ENCODE measurements at regions not wholly inside any gene's neighbourhood (a gene's known extent, or its start where the extent isn't known, plus 50 kb on each side); places are given as distances from the start of the nearest gene placed in this dataset.
"Not testable (repeated sequence)": the region's sequence is repeated elsewhere in the genome, so short reads cannot be mapped to it uniquely, and the experiment has no call there.

DNA sequence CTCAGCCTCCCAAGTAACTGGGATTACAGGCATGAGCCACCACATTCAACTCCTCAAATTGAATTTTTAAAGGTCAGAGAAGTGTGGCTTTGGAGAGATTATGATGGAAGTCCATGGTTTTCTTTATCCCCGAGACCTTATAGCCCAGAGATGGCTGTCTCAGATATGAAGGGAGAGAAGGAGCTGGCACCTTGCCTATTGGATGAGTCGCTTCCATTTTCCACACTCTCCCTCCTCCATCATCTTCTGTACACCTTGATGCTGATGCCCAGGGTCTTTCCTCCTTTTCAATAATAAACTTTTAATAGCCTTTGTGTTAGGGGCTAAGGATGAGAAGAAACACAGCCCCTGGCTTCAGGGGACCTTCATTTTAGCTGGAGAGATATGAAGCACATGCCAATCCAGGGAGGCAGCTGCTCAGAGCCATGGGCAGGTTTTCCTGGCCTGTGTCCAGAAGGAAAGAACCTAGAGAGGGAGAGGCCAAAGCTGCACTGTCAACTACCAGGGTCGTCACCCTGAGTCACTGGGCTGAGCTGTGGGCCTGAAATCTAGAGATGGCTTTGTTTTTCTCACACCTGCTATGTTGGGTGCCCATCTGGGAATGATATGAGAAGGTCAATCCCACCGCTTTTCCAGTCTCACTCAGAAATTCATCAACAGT, 146.0 kb upstream of the SERTAD2 start:
- no peak for DNase-seq

DNA sequence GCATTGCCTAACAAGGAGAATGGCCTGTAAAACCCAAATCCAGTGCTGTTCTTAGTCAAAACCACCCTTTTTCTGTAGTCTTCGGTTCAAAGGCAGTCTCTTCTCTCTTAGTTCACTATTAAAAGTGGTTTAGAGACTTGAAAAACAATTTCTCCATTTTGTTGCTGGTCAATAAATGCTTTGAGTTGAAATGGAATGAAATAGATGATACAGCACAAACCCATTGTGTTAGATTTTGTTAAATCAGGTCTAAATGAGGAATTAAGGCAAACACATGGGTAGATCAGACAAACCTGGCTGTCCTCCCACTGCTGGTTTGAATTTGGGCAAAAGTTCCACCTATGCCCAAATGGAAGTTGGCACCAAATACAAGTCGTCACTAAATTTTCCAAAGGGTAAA, 150.1 kb upstream of the SERTAD2 start:
- no peak for DNase-seq

DNA sequence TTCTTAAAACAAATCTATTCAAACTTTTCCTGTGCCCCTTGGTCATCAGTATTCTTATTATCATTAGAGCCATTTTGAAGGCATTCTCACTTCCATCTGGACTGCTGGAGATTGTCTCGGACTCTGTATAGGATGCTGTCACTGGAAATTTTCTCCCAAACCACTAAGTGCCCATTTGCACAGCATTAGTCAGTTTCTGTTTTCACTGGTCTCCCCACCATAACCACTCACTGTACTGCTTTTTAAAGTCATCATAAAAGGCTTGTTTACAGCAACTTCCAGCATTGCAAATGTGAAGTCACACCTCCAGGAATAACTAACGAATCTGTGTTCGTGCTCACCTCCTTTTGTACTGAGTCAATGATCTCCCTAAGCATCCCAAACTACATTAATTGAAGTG, 150.9 kb upstream of the SERTAD2 start:
- DNase-seq = no peak

DNA sequence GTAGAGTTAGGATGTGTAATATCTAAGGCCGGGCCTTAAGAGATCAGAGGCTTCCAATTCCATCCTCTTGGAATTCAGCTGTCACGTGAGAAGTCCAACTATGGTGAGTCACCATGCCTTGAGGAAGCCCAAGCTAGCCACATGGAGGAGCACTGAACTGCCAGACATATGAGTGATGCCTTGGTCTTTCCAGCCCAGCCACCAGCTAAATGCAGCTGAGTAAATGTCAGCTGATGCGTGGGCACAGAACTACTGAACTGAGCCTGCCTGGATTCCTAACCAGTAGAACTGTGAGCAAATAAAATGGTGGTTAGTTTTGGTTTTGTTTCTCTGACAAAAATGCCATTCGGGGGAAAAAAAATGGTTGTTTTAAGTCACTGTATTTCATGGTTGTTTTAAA, 153.7 kb upstream of the SERTAD2 start:
- DNase-seq = no peak

DNA sequence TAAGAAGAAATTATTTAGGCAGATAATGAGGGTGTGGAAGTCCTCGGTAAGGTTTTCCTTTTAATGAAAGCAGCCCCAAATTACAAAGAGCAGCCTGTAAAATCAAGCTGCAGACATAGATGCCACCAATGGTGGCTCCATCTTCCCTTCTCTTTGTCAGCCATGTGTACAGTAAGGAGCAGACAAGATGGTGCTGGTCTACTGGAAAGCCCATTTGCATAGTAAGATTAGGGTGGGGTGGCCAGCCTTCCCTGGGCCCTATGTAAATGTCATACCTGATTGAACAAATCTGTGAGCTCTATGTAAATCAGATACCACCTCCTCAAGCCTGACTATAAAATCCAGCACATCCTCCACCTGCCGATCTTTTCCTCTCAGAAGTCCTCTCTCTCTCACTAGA, 154.4 kb upstream of the SERTAD2 start:
- DNase-seq = no peak

DNA sequence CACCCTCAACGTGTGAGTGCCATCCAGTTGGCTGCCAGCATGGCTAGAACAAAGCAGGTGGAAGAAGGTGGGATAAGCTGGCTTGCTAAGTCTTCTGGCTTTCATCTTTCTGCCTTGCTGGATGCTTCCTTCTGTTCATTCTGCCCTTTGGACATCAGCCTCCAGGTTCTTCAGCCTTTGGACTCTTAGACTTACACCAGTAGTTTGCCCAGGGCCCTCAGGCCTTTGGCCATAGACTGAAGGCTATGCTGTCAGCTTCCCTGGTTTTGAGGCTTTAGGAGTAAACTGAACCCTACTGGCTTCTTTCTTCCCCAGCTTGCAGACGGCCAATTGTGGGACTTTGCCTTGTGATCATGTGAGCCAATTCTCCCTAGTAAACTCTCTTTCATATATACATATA, 155.0 kb upstream of the SERTAD2 start:
- no peak for DNase-seq

DNA sequence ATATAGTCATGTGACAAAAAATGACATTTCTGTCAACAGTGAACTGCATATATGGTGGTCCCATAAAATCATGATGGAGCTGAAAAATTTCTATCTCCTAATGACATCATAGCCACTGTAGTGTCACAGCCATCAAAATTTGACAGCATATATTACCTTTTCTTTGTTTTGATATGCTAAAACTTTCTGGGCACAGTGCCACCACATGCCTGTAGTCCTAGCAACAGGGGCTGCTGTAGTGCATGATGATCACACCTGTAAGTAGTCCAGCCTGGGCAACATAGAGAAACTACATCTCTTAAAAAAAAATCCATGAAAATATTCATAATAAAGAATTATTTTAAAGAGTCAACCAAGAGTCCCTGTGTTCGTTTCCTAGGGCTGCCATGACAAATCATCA, 155.5 kb upstream of the SERTAD2 start:
- no peak for DNase-seq

DNA sequence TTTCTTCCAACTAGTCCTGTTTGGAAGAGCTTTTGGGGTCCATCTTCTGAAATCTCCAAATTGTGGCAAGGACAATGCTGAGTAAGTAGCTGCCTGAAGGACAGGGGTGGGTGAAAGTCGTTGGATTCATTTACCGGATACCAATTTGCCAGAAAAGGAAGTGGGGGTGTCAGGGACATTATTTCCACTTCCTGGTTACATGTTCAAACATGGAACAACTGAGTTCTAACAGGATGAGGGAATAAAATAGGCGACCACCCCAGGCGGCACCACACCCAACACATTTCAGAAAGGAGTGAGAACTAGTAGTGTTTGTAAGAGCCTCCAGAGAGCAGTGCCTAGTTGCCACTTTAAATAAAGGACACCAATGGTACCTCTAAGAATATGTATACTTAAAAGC, 158.6 kb upstream of the SERTAD2 start:
- DNase-seq = no peak

DNA sequence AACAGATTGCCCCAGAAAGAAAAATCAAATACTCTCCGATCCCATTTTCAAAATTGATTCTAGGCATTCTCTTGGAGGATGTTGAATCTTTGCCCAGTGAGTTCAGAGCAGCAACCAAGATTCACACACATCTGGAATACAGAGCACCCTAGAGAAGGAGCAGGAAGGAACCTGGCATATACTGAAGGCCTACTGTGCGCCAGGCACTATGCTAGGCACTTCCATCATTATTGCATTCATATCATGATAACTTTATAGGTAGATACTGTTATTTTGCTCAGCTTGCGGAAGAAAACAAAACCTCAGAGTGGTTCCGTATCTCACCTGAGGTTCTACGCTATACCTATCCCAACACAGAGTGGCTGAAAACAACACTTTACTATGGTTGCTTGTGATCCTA, 160.3 kb upstream of the SERTAD2 start:
- no peak for DNase-seq

DNA sequence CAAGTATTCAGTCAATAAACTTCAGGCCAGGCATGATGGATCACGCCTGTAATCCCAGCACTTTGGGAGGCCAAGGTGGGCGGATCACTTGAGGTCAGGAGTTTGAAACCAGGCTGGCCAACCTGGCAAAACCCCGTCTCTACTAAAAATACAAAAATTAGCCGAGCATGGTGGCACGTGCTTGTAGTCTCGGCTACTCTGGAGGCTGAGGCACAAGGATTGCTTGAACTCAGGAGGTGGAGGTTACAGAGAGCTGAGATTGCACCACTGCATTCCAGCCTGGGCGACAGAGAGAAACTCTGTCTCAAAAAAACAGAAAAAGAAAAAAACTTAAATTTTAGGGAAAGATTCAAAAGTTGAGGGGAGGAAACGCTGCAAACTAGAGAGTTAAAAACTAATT, 162.8 kb upstream of the SERTAD2 start:
- not testable (repeated sequence) for DNase-seq

DNA sequence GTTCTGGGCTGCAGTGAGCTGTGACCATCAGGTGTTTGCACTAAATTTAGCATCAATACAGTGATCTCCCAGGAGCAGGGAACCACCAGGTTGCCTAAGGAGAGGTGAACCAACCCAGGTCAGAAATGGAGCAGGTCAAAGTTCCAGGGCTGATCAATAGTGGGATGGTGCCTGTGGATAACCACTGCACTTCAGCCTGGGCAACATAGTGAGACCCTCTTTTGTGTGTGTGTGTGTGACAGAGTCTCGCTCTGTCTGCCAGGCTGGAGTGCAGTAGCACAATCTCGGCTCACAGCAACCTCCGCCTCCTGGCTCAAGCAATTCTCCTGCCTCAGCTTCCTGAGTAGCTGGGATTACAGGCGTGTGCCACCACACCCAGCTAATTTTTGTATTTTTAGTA, 163.7 kb upstream of the SERTAD2 start:
- DNase-seq = no peak

DNA sequence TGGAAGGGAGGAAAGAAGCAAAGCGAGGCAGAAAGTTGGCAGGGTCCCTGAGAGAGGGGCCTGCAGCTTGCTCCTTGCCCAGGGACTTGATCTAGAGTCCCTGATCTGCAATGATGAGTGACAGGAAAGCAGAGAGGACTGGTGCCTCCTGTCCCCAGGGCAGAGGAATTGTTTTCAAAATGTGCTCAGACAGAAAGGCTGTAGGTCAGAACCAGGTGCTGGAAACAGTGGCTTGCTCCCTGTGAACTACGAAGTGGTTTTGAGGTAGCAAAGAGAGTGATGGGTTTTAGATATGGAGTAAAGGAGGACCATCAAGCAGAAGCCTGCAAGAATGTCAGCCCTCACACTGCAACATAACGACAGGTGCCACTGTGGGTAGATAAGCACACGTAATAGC, 164.9 kb upstream of the SERTAD2 start:
- no peak for DNase-seq

DNA sequence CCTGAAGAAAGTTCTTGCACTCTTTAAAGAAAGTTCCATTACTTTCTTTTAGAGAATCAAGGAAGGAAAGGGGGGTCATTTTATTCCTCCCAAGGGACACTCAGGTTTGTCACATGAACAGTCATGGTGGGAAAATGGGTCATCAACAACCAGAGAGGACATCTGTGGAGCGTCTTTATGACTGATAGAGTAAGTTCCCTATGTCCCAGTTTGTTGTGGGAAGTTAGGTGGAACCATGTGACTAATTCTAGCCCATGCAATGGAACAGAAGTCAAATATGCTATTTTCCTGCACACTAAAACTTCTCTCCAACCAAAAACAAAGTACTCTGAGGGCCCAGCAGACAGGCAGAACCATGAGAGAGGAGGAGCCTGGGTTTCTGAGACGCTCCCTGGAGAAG, 165.6 kb upstream of the SERTAD2 start:
- no peak for DNase-seq

DNA sequence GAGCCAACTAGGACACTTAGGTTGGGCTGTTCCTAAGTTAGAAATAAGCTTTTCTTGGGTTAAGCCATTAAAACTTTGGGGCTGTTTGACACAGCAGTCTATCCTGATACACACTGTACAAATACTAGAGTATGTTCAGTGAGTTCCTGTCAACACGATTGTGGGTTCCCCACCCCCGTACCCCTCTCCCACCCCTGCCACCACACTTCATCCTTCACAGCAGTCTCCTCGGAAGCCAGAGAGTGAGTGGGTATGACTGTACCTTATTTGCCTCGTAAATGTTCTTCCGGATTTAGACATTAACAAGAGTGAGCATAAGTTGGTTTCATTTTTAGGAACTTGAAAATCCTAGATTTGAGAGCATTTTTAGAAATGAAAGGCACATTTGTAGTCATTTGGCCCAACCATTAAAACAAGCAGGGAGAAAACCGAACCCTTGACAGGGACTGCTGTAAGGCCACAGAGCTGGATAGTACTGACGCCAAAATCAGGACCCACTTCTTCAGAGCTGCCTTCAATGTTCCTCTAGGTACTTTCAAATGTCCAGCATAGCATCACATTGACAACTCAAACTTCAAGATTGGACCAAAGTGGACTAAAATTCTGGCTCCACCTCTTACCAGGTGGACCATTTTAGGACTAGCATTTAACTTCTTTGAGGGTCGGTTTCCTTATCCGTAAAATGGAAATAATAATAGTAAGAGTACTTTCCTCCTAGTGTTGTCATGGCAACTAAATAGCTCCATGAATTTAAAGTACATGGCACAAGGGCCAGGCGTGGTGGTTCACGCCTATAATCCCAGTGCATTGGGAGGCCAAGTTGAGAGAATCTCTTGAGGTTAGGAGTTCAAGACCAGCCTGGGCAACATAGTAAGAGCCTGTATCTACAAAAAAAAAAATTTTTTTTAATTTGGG, 166.3 kb upstream of the SERTAD2 start:
- no peak for DNase-seq

DNA sequence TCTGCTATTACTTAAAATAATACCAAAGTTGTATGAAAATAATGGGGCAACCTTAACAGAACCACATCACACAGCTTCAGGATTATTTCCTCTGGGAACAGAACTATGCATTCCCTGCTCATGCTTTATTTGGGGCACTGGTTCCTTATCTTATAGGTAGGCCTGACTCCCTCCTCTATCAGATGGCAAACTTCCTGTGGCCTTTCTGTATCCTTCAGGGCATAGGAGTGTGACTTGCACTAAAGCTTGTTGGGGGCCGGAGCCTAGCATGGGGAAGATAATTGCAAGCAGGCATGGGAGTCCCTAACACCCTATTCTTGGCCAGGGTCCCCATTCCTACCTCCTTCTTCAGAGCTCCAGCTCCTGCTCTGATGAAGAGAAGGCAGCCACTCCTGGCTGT, 167.2 kb upstream of the SERTAD2 start:
- no peak for DNase-seq

DNA sequence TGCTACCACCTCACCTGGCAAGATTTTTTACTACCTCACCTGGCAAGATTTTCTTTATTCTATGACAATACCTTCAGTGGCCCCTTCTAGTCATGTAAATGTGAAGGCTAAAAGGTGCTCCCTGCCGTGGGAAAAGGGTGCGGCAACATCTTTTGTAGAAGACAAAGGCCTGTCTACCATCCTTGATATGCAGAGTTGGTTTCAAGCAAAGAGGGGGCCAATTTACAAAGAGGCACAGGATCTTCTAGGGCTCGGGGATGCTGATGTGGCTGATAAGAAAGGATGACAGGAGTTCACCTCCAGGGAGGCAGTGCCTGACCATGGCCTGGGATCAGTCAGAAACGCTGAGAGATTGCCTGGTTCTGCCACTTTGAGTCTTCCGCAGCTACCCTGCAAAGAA, 165.4 kb upstream of the SLC1A4 start:
- DNase-seq = no peak

DNA sequence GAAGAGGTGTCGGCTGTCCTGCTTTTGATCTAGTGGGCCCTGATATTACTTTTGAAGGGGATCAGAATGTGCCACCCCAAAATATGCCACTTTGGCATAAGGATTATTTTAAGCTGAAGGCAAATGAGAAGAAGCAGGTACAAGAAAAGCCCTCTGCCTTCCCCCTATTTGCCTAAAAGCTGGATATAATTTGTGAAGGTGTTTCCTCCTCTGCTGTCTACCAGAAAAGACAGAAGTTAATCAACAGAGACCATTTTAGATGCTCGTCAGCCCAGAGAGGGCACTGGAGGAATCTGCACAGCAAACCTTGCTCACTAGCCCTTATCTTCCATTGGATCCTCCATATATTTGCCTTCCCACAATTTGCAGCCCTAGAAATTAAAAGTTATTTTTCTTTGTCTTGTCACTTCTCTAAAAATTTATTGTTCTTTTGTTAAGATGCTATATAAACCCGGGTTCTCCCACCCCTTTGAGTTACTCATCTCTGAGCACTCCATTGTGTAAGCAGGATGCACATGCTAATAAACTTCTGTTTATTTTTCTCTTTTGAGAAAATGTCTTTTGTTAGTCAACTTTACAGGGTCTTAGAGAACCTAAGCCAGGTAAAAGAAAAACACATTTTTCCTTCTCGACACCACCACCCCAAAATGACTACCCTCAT, 163.2 kb upstream of the SLC1A4 start:
- DNase-seq = no peak

DNA sequence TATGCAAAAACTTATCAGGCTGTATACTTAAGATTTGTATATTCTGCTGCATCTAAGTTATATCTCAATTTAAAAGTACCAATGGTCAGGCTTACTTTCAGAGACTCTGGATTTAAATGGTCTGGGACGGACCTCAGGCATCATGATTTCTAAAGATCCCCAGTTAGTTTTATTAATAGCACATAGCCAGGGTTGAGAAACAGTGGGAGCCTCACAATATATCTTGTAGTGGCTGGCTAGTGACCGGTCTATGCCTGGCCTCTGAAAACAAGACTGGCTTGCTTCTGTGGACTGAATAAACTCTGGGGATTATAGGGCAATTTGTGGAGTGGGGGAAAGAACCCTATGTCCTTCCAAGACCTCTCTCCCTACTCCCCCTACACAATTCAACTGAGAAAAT, 162.5 kb upstream of the SLC1A4 start:
- DNase-seq = no peak

DNA sequence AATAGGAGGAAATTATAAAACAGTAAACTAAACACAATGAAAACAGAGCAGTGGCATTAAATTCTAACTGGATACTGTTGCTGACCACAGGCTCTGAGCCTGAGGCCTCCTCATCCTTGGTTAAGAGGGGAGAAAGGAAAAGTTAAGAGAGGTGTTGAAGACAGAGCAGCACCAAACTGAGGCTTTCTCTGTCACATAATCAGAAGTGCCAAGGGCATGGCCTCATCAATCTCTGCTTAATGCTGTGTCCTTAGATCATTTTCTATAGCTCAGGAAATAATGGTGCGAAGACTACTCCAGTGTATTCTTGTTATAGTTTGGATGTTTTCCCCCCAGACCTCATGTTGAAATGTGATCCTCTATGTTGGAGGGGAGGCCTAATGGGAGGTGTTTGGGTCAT, 160.9 kb upstream of the SLC1A4 start:
- DNase-seq = no peak

DNA sequence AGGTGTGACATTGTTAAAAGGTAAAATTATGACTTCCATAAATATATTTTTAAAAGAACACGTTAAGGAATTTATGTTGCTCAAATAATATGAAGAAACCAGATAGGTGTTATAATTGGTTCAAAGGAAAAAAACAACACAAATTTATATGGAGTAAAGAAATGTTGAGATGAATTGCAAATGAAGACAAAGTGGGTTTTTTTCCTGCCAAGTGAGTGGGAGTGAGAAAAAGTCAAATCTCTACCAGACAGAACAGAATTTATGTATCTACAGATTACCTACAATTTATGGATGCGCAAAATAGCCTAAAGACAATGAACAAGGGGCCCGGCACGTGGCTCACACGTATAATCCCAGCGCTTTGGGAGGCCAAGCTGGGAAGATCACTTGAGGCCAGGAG, 159.7 kb upstream of the SLC1A4 start:
- DNase-seq = no peak

DNA sequence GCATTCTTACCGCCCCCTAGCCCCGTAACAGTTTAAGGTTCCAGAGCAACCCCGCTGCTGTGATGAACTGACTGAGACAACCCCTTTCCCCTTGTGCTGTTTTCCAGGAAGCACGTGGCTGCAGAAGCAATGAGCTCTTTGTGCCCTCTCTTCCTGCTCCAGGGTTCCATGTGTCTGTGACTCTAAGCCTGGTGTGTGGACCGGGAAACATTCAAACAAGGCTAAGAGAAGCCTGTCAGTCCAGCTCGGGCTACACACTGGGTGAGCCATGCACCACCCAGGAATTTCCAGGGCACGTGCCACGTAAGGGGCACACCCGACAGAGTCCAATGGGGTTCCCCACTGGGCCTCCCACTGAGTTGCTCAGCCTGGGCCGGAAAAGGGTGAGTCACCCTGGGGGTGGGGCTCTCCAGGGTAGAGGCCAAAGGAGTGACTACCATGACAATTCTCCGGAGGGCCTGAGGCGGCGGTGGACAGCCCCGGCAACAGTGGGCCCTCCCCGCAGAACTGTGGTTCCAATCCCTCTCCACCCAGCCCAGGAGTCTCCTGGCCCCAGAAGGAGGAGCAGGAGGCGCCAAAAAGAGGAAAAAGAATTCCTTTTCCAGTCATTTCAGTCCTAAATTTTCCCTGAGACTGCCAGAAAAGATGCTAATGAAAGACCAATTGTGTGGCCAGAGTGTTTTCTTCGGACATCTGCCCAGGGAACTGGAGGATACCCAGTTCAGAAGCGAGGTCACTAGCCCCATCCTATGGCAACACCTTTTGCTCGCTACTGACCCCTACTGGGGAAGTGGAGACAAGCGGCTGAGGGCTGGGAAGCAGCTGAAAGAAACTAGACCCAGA, 157.8 kb upstream of the SLC1A4 start:
- DNase-seq = no peak

DNA sequence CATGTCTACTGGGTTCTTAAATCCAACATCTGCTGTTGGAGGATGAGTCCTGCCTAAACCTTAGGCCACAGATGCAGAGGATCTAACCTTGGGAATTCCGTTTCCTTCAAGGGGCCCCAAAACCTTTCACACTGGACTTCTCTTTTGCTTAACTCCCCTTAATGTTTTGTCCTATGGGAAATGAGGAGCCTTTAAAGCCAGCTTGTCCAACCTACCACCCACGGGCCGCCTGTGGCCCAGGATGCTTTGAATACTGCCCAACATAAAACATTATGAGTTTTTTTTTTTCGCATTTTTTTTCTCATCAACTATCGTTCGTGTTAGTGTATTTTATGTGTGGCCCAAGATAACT, 157.2 kb upstream of the SLC1A4 start:
- DNase-seq = no peak

DNA sequence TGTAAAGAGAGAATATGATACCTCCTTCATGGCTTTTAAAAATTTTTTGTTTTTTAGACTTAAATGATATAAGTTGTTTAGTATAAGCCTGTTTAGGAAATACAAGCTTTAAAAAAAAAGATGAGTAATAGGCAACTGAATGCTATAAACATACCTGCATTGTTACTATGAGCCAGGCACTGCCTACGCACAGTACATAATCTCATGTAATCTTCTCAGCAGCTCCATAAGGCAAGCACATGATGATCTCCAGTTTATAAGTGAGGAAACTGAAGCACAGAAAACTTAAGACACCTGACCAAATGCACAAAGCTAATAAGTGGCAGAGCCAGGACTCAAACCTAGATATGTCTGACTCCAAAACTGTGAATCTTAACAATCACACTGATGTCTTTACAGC, 156.3 kb upstream of the SLC1A4 start:
- DNase-seq = no peak
